DOHH2 (cell line): ENCODE measurements at regions not wholly inside any gene's neighbourhood (a gene's known extent, or its start where the extent isn't known, plus 50 kb on each side); places are given as distances from the start of the nearest gene placed in this dataset.

Source experiments
- CTCF ChIP-seq: fragments of 200-600 bp; sonication (generic); IDR thresholded peaks from one replicate; pipeline ENCODE4 v1.5.1; 2014; ENCODE audit warnings: antibody characterized with exemption, mild to moderate bottlenecking, low read depth, low read length; ENCODE audit not compliant: poor library complexity, severe bottlenecking
- EZH2phosphoT487 ChIP-seq: fragments of 200-600 bp; sonication (generic); IDR thresholded peaks from 2 replicates; pipeline ENCODE4 v1.6.1; 2017; ENCODE audit warnings: borderline replicate concordance, mild to moderate bottlenecking, antibody characterized with exemption, low read length, moderate library complexity, mixed read lengths

GRCh38 chr7:153576096-153576495, 476.1 kb upstream of the DPP6 start:
- TF ChIP-seq CTCF (no peak), EZH2phosphoT487 (no peak)
